Neural progenitor cell (in vitro differentiated cells): ENCODE measurements at regions not wholly inside any gene's neighbourhood (a gene's known extent, or its start where the extent isn't known, plus 50 kb on each side); places are given as distances from the start of the nearest gene placed in this dataset.

Experiments used
- EZH2 ChIP-seq: fragments of 200-600 bp; sonication (generic); IDR thresholded peaks from 2 replicates; pipeline ENCODE4 v1.6.1; 2017; ENCODE audit warnings: antibody characterized with exemption, mild to moderate bottlenecking, moderate library complexity
- EZH2phosphoT487 ChIP-seq: fragments of 200-600 bp; sonication (generic); IDR thresholded peaks from 2 replicates; pipeline ENCODE4 v1.6.1; 2017; ENCODE audit warnings: antibody characterized with exemption
- TF ChIP-seq, protein P1 (sequence below): fragments of 200-600 bp; sonication (generic); IDR thresholded peaks from 2 replicates; pipeline ENCODE4 v1.5.1; 2017; ENCODE audit warnings: antibody characterized with exemption, mild to moderate bottlenecking

DNA sequence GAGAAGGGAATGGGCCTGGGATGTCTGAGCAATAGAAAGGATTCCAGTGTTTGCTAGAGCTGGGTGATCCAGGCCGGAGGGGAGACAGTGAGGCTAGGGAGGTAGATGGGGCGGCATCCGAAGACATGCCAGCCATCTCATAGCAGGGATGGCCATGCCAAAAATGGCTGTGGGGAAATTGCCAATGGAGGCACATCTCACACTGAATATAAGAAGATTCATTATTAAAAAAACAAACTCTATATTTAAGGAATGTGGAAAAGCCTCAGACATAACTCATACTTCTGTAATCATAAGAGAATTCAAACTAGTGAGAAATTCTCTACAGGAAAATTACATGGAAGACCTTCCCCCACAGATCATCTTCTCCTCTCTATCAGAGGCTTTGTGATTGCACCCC lies 289.2 kb downstream of the FGF9 start:
- TF ChIP-seq EZH2phosphoT487 (no peak), EZH2 (no peak)
- TF ChIP-seq, protein P1, sequence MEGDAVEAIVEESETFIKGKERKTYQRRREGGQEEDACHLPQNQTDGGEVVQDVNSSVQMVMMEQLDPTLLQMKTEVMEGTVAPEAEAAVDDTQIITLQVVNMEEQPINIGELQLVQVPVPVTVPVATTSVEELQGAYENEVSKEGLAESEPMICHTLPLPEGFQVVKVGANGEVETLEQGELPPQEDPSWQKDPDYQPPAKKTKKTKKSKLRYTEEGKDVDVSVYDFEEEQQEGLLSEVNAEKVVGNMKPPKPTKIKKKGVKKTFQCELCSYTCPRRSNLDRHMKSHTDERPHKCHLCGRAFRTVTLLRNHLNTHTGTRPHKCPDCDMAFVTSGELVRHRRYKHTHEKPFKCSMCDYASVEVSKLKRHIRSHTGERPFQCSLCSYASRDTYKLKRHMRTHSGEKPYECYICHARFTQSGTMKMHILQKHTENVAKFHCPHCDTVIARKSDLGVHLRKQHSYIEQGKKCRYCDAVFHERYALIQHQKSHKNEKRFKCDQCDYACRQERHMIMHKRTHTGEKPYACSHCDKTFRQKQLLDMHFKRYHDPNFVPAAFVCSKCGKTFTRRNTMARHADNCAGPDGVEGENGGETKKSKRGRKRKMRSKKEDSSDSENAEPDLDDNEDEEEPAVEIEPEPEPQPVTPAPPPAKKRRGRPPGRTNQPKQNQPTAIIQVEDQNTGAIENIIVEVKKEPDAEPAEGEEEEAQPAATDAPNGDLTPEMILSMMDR, result no peak
